ENCODE measurements at regions not wholly inside any gene's neighbourhood (a gene's known extent, or its start where the extent isn't known, plus 50 kb on each side); places are given as distances from the start of the nearest gene placed in this dataset.

DNA sequence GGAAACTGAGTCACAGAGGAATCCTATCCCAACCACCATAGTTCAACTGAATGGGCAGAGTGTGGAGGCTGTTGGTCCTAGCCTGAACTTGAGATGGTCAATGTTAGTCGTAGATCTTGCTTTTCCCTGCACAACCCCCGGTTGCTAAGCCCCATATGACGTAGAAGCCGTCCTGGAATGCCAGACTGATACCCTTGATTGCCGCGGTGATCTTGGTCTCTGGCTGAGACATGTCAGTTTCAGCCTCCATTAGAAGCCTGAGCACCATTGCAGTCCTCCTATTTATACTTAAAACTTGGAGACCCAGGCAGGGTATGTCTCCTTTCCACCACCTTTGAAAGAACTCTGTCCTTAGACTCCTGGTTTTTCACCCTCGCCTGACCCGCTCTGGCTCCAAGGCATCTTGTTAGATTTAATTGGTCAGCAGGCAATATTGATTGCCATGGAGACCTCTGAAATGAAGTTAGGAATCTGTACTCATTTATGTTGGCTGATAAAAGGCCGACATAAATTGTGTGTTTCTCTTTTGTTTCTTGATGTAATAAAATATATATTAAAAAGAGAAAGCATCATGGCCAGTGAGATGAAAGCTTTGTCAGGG is 53.4 kb downstream of the RPLP1 start:
- no peak for DNase-seq (ENCODE audit: low spot score)
- H3K27ac Mint-ChIP-seq, result no peak overlapping the region
- H3K4me1 Mint-ChIP-seq (ENCODE audit: low read depth), result peaks cover 3% of the 10 kb centered on the region
- H3K4me3 Mint-ChIP-seq, result no peak overlapping the region
- no peaks in the 10 kb centered on the region for H3K9me3 Mint-ChIP-seq
- no peaks in the 10 kb centered on the region for H3K27me3 Mint-ChIP-seq (ENCODE audit: low read depth)
- H3K36me3 Mint-ChIP-seq (ENCODE audit: low read depth), result no peaks in the 10 kb centered on the region

- no peak for DNase-seq (ENCODE audit: low spot score)
- H3K36me3 Mint-ChIP-seq (ENCODE audit: low read depth), result no peaks in the 10 kb centered on the region
- no peaks in the 10 kb centered on the region for H3K27me3 Mint-ChIP-seq (ENCODE audit: low read depth)
- no peaks in the 10 kb centered on the region for H3K9me3 Mint-ChIP-seq
- peaks cover 3% of the 10 kb centered on the region for H3K4me1 Mint-ChIP-seq (ENCODE audit: low read depth)
- H3K27ac Mint-ChIP-seq, result no peak overlapping the region
- H3K4me3 Mint-ChIP-seq, result no peak overlapping the region
These were observed 56.0 kb downstream of the RPLP1 start for GRCh38 chr15:69508659-69509058.

DNA sequence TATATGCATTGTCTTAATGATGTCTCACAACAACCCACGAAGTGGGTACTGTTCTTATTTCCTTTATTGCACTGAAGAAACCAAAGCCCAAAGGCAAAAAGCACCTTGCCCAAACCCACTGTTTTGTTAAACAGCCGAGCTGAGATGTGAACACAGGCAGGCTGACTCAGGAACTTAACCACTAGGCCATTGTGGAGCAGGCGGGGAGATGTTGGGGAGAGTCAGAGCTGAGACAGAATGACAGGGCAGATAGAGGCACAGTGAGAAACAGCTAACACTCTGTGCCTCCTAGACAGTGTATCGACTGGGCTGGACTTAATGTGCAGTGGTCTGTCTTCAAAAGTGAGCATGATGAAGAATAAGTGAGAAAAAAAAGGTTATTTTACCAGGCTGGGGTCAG is 56.5 kb downstream of the RPLP1 start:
- DNase-seq (ENCODE audit: low spot score), result no peak
- Mint-ChIP-seq H3K27me3 (ENCODE audit: low read depth) (no peaks in the 10 kb centered on the region), H3K9me3 (no peaks in the 10 kb centered on the region), H3K36me3 (ENCODE audit: low read depth) (no peaks in the 10 kb centered on the region), H3K4me1 (ENCODE audit: low read depth) (peaks cover 3% of the 10 kb centered on the region), H3K27ac (no peak overlapping the region), H3K4me3 (no peak overlapping the region)

- no peak for DNase-seq (ENCODE audit: low spot score)
- Mint-ChIP-seq H3K36me3 (ENCODE audit: low read depth) (no peaks in the 10 kb centered on the region), H3K4me1 (ENCODE audit: low read depth) (peaks cover 3% of the 10 kb centered on the region), H3K4me3 (no peak overlapping the region), H3K27ac (no peak overlapping the region), H3K27me3 (ENCODE audit: low read depth) (no peaks in the 10 kb centered on the region), H3K9me3 (no peaks in the 10 kb centered on the region)
These were observed 57.9 kb downstream of the RPLP1 start for GRCh38 chr15:69510556-69510955.

- Mint-ChIP-seq H3K4me1 (ENCODE audit: low read depth) (peaks cover 3% of the 10 kb centered on the region), H3K9me3 (no peaks in the 10 kb centered on the region), H3K4me3 (no peak overlapping the region), H3K36me3 (ENCODE audit: low read depth) (no peaks in the 10 kb centered on the region), H3K27ac (no peak overlapping the region), H3K27me3 (ENCODE audit: low read depth) (no peaks in the 10 kb centered on the region)
- DNase-seq (ENCODE audit: low spot score), result no peak
These were observed 58.4 kb downstream of the RPLP1 start for GRCh38 chr15:69511015-69511414.

- peaks cover 3% of the 10 kb centered on the region for H3K4me1 Mint-ChIP-seq (ENCODE audit: low read depth)
- H3K27me3 Mint-ChIP-seq (ENCODE audit: low read depth), result peaks cover 3% of the 10 kb centered on the region
- no peaks in the 10 kb centered on the region for H3K36me3 Mint-ChIP-seq (ENCODE audit: low read depth)
- no peak for DNase-seq (ENCODE audit: low spot score)
- H3K9me3 Mint-ChIP-seq, result no peaks in the 10 kb centered on the region
- H3K27ac Mint-ChIP-seq, result no peak overlapping the region
- no peak overlapping the region for H3K4me3 Mint-ChIP-seq
These were observed 59.2 kb downstream of the RPLP1 start for GRCh38 chr15:69511716-69512340.

DNA sequence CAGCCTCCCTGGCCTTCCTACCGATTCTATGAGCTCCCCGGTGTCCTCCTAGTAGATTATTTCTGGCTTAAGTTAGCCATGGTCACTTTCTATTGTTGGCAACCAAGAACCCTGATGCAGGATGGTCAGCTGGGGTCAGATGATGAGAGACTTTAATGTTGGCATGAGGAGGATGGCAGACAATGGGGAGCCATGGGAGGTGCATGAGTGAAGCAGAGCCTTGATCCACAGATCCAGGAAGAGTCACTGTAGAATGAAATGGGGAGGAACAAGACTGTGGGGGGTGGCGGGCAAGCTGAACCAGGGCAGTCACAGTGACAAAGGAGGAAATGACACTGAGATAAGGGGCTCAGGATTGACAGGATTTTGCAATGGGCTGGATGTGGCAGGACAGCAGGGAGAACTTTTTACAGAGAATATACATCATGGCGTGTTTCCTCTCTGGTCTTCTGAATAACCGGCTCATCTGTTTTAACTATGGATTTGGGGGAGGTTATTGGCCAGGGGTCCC is 60.9 kb downstream of the RPLP1 start:
- no peaks in the 10 kb centered on the region for H3K36me3 Mint-ChIP-seq (ENCODE audit: low read depth)
- H3K27ac Mint-ChIP-seq, result no peak overlapping the region
- H3K4me1 Mint-ChIP-seq (ENCODE audit: low read depth), result peaks cover 3% of the 10 kb centered on the region
- peaks cover 7% of the 10 kb centered on the region for H3K27me3 Mint-ChIP-seq (ENCODE audit: low read depth)
- DNase-seq (ENCODE audit: low spot score), result no peak
- no peaks in the 10 kb centered on the region for H3K9me3 Mint-ChIP-seq
- no peak overlapping the region for H3K4me3 Mint-ChIP-seq

- H3K4me1 Mint-ChIP-seq (ENCODE audit: low read depth), result peaks cover 3% of the 10 kb centered on the region
- H3K9me3 Mint-ChIP-seq, result no peaks in the 10 kb centered on the region
- H3K36me3 Mint-ChIP-seq (ENCODE audit: low read depth), result no peaks in the 10 kb centered on the region
- no peak overlapping the region for H3K27ac Mint-ChIP-seq
- peaks cover 9% of the 10 kb centered on the region for H3K27me3 Mint-ChIP-seq (ENCODE audit: low read depth)
- DNase-seq (ENCODE audit: low spot score), result no peak
- H3K4me3 Mint-ChIP-seq, result no peak overlapping the region
These were observed 61.4 kb downstream of the RPLP1 start for GRCh38 chr15:69513986-69514385.

GRCh38 chr15:69515508-69515907 is 62.9 kb downstream of the RPLP1 start:
- Mint-ChIP-seq H3K27ac (no peak overlapping the region), H3K36me3 (ENCODE audit: low read depth) (no peaks in the 10 kb centered on the region), H3K9me3 (no peaks in the 10 kb centered on the region), H3K4me1 (ENCODE audit: low read depth) (no peaks in the 10 kb centered on the region), H3K27me3 (ENCODE audit: low read depth) (peaks cover 13% of the 10 kb centered on the region), H3K4me3 (no peak overlapping the region)
- DNase-seq (ENCODE audit: low spot score), result no peak

- H3K4me1 Mint-ChIP-seq (ENCODE audit: low read depth), result no peaks in the 10 kb centered on the region
- H3K27me3 Mint-ChIP-seq (ENCODE audit: low read depth), result peaks cover 16% of the 10 kb centered on the region
- H3K9me3 Mint-ChIP-seq, result no peaks in the 10 kb centered on the region
These were observed 63.3 kb downstream of the RPLP1 start for GRCh38 chr15:69515926-69516325.

DNA sequence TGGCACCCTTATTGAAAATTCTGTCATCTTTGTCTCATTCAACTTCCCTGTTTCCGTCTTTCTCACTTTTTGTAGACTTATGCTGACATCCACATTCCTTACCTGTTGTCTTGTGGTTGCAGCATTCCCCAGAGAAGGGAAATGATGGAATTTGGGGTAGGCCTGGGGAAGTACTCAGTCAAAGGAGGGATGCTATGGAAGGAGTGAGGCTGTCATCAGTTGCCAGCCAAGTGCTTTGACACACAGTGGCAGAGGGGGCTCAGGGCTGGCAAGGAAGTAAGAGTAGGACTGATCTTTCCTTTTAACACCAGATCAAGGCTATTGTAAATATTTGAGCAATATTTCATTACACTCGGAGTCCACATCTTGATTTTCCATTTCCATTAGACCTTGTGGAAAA is 64.4 kb downstream of the RPLP1 start:
- no peaks in the 10 kb centered on the region for H3K4me1 Mint-ChIP-seq (ENCODE audit: low read depth)
- no peak overlapping the region for H3K4me3 Mint-ChIP-seq
- peaks cover 23% of the 10 kb centered on the region for H3K27me3 Mint-ChIP-seq (ENCODE audit: low read depth)
- no peaks in the 10 kb centered on the region for H3K9me3 Mint-ChIP-seq
- H3K27ac Mint-ChIP-seq, result no peak overlapping the region
- no peaks in the 10 kb centered on the region for H3K36me3 Mint-ChIP-seq (ENCODE audit: low read depth)
- DNase-seq (ENCODE audit: low spot score), result no peak

More at GRCh38 chr15:69515926-69516325, 63.3 kb downstream of the RPLP1 start:
- H3K4me3 Mint-ChIP-seq, result no peak overlapping the region
- DNase-seq (ENCODE audit: low spot score), result no peak
- H3K27ac Mint-ChIP-seq, result no peak overlapping the region
- H3K36me3 Mint-ChIP-seq (ENCODE audit: low read depth), result no peaks in the 10 kb centered on the region

GRCh38 chr15:69518806-69519205 is 66.2 kb downstream of the RPLP1 start:
- H3K27me3 Mint-ChIP-seq (ENCODE audit: low read depth), result peaks cover 24% of the 10 kb centered on the region
- H3K9me3 Mint-ChIP-seq, result no peaks in the 10 kb centered on the region
- H3K27ac Mint-ChIP-seq, result no peak overlapping the region
- H3K36me3 Mint-ChIP-seq (ENCODE audit: low read depth), result no peaks in the 10 kb centered on the region
- peaks cover 2% of the 10 kb centered on the region for H3K4me1 Mint-ChIP-seq (ENCODE audit: low read depth)
- H3K4me3 Mint-ChIP-seq, result no peak overlapping the region
- DNase-seq (ENCODE audit: low spot score), result no peak

GRCh38 chr15:69520067-69520466 is 67.4 kb downstream of the RPLP1 start:
- no peaks in the 10 kb centered on the region for H3K36me3 Mint-ChIP-seq (ENCODE audit: low read depth)
- no peak overlapping the region for H3K4me3 Mint-ChIP-seq
- H3K27ac Mint-ChIP-seq, result no peak overlapping the region
- no peak for DNase-seq (ENCODE audit: low spot score)
- peaks cover 27% of the 10 kb centered on the region for H3K27me3 Mint-ChIP-seq (ENCODE audit: low read depth)
- H3K4me1 Mint-ChIP-seq (ENCODE audit: low read depth), result peaks cover 2% of the 10 kb centered on the region
- H3K9me3 Mint-ChIP-seq, result no peaks in the 10 kb centered on the region

DNA sequence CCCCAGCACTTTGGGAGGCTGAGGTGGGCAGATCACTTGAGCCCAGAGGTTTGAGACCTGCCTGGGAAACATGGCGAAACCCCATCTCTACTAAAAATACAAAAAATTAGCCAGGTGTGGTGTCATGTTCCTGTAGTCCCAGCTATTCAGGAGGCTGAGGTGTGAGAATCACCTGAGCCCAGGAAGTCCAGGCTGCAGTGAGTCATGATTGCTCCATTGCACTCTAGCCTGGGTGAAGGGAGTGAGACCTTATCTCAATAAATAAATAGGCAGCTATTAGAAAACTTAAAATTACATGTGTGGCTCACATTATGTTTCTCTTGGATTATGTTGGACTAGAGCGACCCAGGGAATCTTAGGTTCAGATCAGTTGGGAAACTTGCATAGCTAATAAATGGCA is 69.7 kb downstream of the RPLP1 start:
- no peak overlapping the region for H3K27ac Mint-ChIP-seq
- no peak overlapping the region for H3K4me3 Mint-ChIP-seq
- H3K4me1 Mint-ChIP-seq (ENCODE audit: low read depth), result peaks cover 2% of the 10 kb centered on the region
- no peaks in the 10 kb centered on the region for H3K36me3 Mint-ChIP-seq (ENCODE audit: low read depth)
- no peaks in the 10 kb centered on the region for H3K9me3 Mint-ChIP-seq
- DNase-seq (ENCODE audit: low spot score), result no peak
- H3K27me3 Mint-ChIP-seq (ENCODE audit: low read depth), result peaks cover 20% of the 10 kb centered on the region
